ENCODE measurements at regions not wholly inside any gene's neighbourhood (a gene's known extent, or its start where the extent isn't known, plus 50 kb on each side); places are given as distances from the start of the nearest gene placed in this dataset.

- no peak overlapping the region for H2AFZ ChIP-seq (ENCODE audit: low read depth, low read length)
- no peaks in the 10 kb centered on the region for H3K27me3 ChIP-seq (ENCODE audit: control insufficient read depth in 2 of 2, insufficient read depth in 2 of 2, low read length in 2 of 2)
- H3K4me3 ChIP-seq, result no peak overlapping the region
- ATAC-seq (no peak), DNase-seq (ENCODE audit: extremely low read depth in 1 of 4, low spot score in 3 of 4) (no peak), FAIRE-seq (no peak)
- H3K9ac ChIP-seq (ENCODE audit: insufficient read depth in 1 of 2, low read depth in 2 of 2, low read length in 2 of 2), result no peak overlapping the region
- H3K9me3 ChIP-seq (replicated peaks; ENCODE audit: control insufficient read depth, insufficient read depth, low read depth, low read length), result no peaks in the 10 kb centered on the region
- no peaks in the 10 kb centered on the region for H3K4me1 ChIP-seq (replicated peaks in 1 of 2; ENCODE audit: control insufficient read depth in 2 of 2, insufficient read depth in 2 of 2, low read length in 2 of 2)
- TF ChIP-seq NUFIP1 (IDR thresholded peaks at IDR 0.05; ENCODE audit: partially characterized antibody), result no peak
- TF ChIP-seq ZFP91 (CRISPR knock-in tag; IDR thresholded peaks at IDR 0.05), result no peak
- TF ChIP-seq HMG20B (CRISPR knock-in tag; IDR thresholded peaks at IDR 0.05), result no peak
- TF ChIP-seq TBP (optimal IDR thresholded peaks at IDR 0.05; ENCODE audit: low read depth, low read length), result no peak
- no peak for TF ChIP-seq NFE2L1 (tag; IDR thresholded peaks at IDR 0.05; ENCODE audit: borderline replicate concordance, low read depth)
- TF ChIP-seq ZNF140 (CRISPR knock-in tag; IDR thresholded peaks at IDR 0.05), result no peak
- TF ChIP-seq BRF1 (IDR thresholded peaks at IDR 0.05; ENCODE audit: borderline replicate concordance, extremely low read depth, insufficient read length), result no peak
- no peak for TF ChIP-seq NFXL1 (CRISPR knock-in tag; IDR thresholded peaks at IDR 0.05)
- no peak for TF ChIP-seq SMAD3 (CRISPR knock-in tag; conservative IDR thresholded peaks at IDR 0.05)
- no peak for TF ChIP-seq KLF13 (tag; IDR thresholded peaks at IDR 0.05; ENCODE audit: borderline replicate concordance, low read depth)
- TF ChIP-seq, protein P1, sequence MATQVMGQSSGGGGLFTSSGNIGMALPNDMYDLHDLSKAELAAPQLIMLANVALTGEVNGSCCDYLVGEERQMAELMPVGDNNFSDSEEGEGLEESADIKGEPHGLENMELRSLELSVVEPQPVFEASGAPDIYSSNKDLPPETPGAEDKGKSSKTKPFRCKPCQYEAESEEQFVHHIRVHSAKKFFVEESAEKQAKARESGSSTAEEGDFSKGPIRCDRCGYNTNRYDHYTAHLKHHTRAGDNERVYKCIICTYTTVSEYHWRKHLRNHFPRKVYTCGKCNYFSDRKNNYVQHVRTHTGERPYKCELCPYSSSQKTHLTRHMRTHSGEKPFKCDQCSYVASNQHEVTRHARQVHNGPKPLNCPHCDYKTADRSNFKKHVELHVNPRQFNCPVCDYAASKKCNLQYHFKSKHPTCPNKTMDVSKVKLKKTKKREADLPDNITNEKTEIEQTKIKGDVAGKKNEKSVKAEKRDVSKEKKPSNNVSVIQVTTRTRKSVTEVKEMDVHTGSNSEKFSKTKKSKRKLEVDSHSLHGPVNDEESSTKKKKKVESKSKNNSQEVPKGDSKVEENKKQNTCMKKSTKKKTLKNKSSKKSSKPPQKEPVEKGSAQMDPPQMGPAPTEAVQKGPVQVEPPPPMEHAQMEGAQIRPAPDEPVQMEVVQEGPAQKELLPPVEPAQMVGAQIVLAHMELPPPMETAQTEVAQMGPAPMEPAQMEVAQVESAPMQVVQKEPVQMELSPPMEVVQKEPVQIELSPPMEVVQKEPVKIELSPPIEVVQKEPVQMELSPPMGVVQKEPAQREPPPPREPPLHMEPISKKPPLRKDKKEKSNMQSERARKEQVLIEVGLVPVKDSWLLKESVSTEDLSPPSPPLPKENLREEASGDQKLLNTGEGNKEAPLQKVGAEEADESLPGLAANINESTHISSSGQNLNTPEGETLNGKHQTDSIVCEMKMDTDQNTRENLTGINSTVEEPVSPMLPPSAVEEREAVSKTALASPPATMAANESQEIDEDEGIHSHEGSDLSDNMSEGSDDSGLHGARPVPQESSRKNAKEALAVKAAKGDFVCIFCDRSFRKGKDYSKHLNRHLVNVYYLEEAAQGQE (IDR thresholded peaks at IDR 0.05; ENCODE audit: borderline replicate concordance), result no peak
- TF ChIP-seq, protein P1 (CRISPR knock-in tag; IDR thresholded peaks at IDR 0.05; ENCODE audit: low read depth), result no peak
- no peaks in the 10 kb centered on the region for H4K20me1 ChIP-seq (replicated peaks; ENCODE audit: control insufficient read depth, insufficient read depth, low read length)
- BruUV-seq (replicated peaks), result no TSS peak
- no peaks in the 10 kb centered on the region for H3K9me1 ChIP-seq (ENCODE audit: control insufficient read depth, insufficient read depth, low read length)
- intact Hi-C loops (cut with micrococcal nuclease) (no loop called here), in situ Hi-C loops (cut with MboI) (no loop called here)
- no peaks in the 10 kb centered on the region for H3K79me2 ChIP-seq (ENCODE audit: control insufficient read depth, insufficient read depth, low read length)
- no peaks in the 10 kb centered on the region for H3K36me3 ChIP-seq (ENCODE audit: control insufficient read depth, insufficient read depth, low read length)
- no peak overlapping the region for H3K27ac ChIP-seq (ENCODE audit: extremely low read depth, low read depth, low read length)
- H3K4me2 ChIP-seq (ENCODE audit: insufficient read depth, low read length), result no peak overlapping the region
- ChIA-PET CTCF (ENCODE audit: low intra/inter-chr PET ratio) (no interaction called here), POLR2A (interaction anchor here (0.6 kb wide), 1 partner anchor 566 kb away, joined by 3 read pairs; no protein-coding TSS in a partner anchor)
- 0% methylated on average over 1 of the region's 1 CpG for WGBS (ENCODE audit: insufficient coverage, low coverage, missing lambda C conversion rate)
Observed at GRCh38 chr9:82526577-82526976, 536.4 kb downstream of the RASEF start.

All from K562 (cell line).